ENCODE measurements at regions not wholly inside any gene's neighbourhood (a gene's known extent, or its start where the extent isn't known, plus 50 kb on each side); places are given as distances from the start of the nearest gene placed in this dataset.

- no peak for DNase-seq
Measured at GRCh38 chr20:63098195-63098810, 91.5 kb upstream of the BHLHE23 start.

- no peak for DNase-seq
Measured at GRCh38 chr20:63097336-63097831, 90.6 kb upstream of the BHLHE23 start.

- DNase-seq, result no peak
Measured at GRCh38 chr20:63096681-63097335, 90.0 kb upstream of the BHLHE23 start.

- DNase-seq, result no peak
Measured at GRCh38 chr20:63095718-63096654, 89.2 kb upstream of the BHLHE23 start.

GRCh38 chr20:63094767-63095499 is 88.2 kb upstream of the BHLHE23 start:
- DNase-seq, result no peak

GRCh38 chr20:63093966-63094766 is 87.4 kb upstream of the BHLHE23 start:
- DNase-seq, result no peak

- no peak for DNase-seq
Measured at GRCh38 chr20:63092660-63093215, 86.0 kb upstream of the BHLHE23 start.

- DNase-seq, result no peak
Measured at GRCh38 chr20:63091901-63092659, 85.3 kb upstream of the BHLHE23 start.

- DNase-seq, result no peak
Measured at GRCh38 chr20:63090682-63091571, 84.2 kb upstream of the BHLHE23 start.

GRCh38 chr20:63090052-63090451 is 83.3 kb upstream of the BHLHE23 start:
- no peak for DNase-seq

GRCh38 chr20:63089051-63089907 is 82.5 kb upstream of the BHLHE23 start:
- DNase-seq, result no peak

- DNase-seq, result no peak
Measured at GRCh38 chr20:63087872-63088680, 81.3 kb upstream of the BHLHE23 start.

- no peak for DNase-seq
Measured at GRCh38 chr20:63087236-63087871, 80.6 kb upstream of the BHLHE23 start.

- no peak for DNase-seq
Measured at GRCh38 chr20:63086421-63087235, 79.9 kb upstream of the BHLHE23 start.

- DNase-seq, result no peak
Measured at GRCh38 chr20:63085151-63085861, 78.5 kb upstream of the BHLHE23 start.

GRCh38 chr20:63084563-63084927 is 77.8 kb upstream of the BHLHE23 start:
- no peak for DNase-seq
